ENCODE measurements at regions not wholly inside any gene's neighbourhood (a gene's known extent, or its start where the extent isn't known, plus 50 kb on each side); places are given as distances from the start of the nearest gene placed in this dataset.

- no peak for ATAC-seq (ENCODE audit: poor library complexity)
Measured at GRCh38 chr14:36465178-36465577, 54.9 kb downstream of the NKX2-1 start.

GRCh38 chr14:36462890-36463289 lies 57.1 kb downstream of the NKX2-1 start:
- ATAC-seq (ENCODE audit: poor library complexity) (no peak), DNase-seq (no peak)
- intact Hi-C loops (cut with DNase I) = no loop called here

More at GRCh38 chr14:36465178-36465577, 54.9 kb downstream of the NKX2-1 start:
- no peak for DNase-seq
- intact Hi-C loops (cut with DNase I) = no loop called here

- no peak for DNase-seq
- no peak for ATAC-seq (ENCODE audit: poor library complexity)
- intact Hi-C loops (cut with DNase I) = no loop called here
Measured at GRCh38 chr14:36455241-36455627, 64.8 kb downstream of the NKX2-1 start.

- intact Hi-C loops (cut with DNase I) = no loop called here
- ATAC-seq (ENCODE audit: poor library complexity) = no peak
Measured at GRCh38 chr14:36454599-36455240, 65.3 kb downstream of the NKX2-1 start.

GRCh38 chr14:36452860-36453259 lies 67.2 kb downstream of the NKX2-1 start:
- intact Hi-C loops (cut with DNase I) = no loop called here
- ATAC-seq (ENCODE audit: poor library complexity) (no peak), DNase-seq (no peak)

More at GRCh38 chr14:36454599-36455240, 65.3 kb downstream of the NKX2-1 start:
- no peak for DNase-seq

- no peak for ATAC-seq (ENCODE audit: poor library complexity)
- intact Hi-C loops (cut with DNase I) = no loop called here
- no peak for DNase-seq
Measured at GRCh38 chr14:36451310-36452065, 68.5 kb downstream of the NKX2-1 start.

GRCh38 chr14:36450550-36450949 lies 69.5 kb downstream of the NKX2-1 start:
- ATAC-seq (ENCODE audit: poor library complexity) = no peak
- DNase-seq = no peak
- intact Hi-C loops (cut with DNase I) = no loop called here

GRCh38 chr14:36449903-36450302 lies 70.1 kb downstream of the NKX2-1 start:
- ATAC-seq (ENCODE audit: poor library complexity) (no peak), DNase-seq (no peak)
- intact Hi-C loops (cut with DNase I) = no loop called here

- ATAC-seq (ENCODE audit: poor library complexity) (no peak), DNase-seq (no peak)
- intact Hi-C loops (cut with DNase I) = no loop called here
Measured at GRCh38 chr14:36443374-36443773, 76.7 kb downstream of the NKX2-1 start.

- ATAC-seq (ENCODE audit: poor library complexity) (no peak), DNase-seq (no peak)
- intact Hi-C loops (cut with DNase I) = no loop called here
Measured at GRCh38 chr14:36442824-36443241, 77.2 kb downstream of the NKX2-1 start.

GRCh38 chr14:36441283-36441682 lies 78.7 kb downstream of the NKX2-1 start:
- intact Hi-C loops (cut with DNase I) = no loop called here
- ATAC-seq (ENCODE audit: poor library complexity) (no peak), DNase-seq (no peak)

- DNase-seq (no peak), ATAC-seq (ENCODE audit: poor library complexity) (no peak)
- intact Hi-C loops (cut with DNase I) = no loop called here
Measured at GRCh38 chr14:36439766-36440165, 80.3 kb downstream of the NKX2-1 start.

- ATAC-seq (ENCODE audit: poor library complexity) (no peak), DNase-seq (no peak)
- intact Hi-C loops (cut with DNase I) = no loop called here
Measured at GRCh38 chr14:36438883-36439282, 81.1 kb downstream of the NKX2-1 start.

GRCh38 chr14:36430662-36431084 lies 89.4 kb downstream of the NKX2-1 start:
- intact Hi-C loops (cut with DNase I) = no loop called here
- ATAC-seq (ENCODE audit: poor library complexity) (no peak), DNase-seq (no peak)

- DNase-seq (no peak), ATAC-seq (ENCODE audit: poor library complexity) (no peak)
- intact Hi-C loops (cut with DNase I) = no loop called here
Measured at GRCh38 chr14:36430169-36430568, 89.9 kb downstream of the NKX2-1 start.

- ATAC-seq (ENCODE audit: poor library complexity) = no peak
- DNase-seq = no peak
- intact Hi-C loops (cut with DNase I) = no loop called here
Measured at GRCh38 chr14:36429692-36430091, 90.3 kb downstream of the NKX2-1 start.

GRCh38 chr14:36428350-36428749 lies 91.7 kb downstream of the NKX2-1 start:
- no peak for ATAC-seq (ENCODE audit: poor library complexity)
- DNase-seq = no peak
- intact Hi-C loops (cut with DNase I) = no loop called here

- intact Hi-C loops (cut with DNase I) = no loop called here
- ATAC-seq (ENCODE audit: poor library complexity) (no peak), DNase-seq (no peak)
Measured at GRCh38 chr14:36426836-36427235, 93.2 kb downstream of the NKX2-1 start.

- intact Hi-C loops (cut with DNase I) = no loop called here
- ATAC-seq (ENCODE audit: poor library complexity) (no peak), DNase-seq (no peak)
Measured at GRCh38 chr14:36426113-36426512, 93.9 kb downstream of the NKX2-1 start.

GRCh38 chr14:36424478-36425102 lies 95.4 kb downstream of the NKX2-1 start:
- ATAC-seq (ENCODE audit: poor library complexity) = no peak
- intact Hi-C loops (cut with DNase I) = no loop called here
- DNase-seq = no peak

Measured in Right ventricle myocardium superior (tissue), 1 donor.